ENCODE measurements at regions not wholly inside any gene's neighbourhood (a gene's known extent, or its start where the extent isn't known, plus 50 kb on each side); places are given as distances from the start of the nearest gene placed in this dataset.

DNA sequence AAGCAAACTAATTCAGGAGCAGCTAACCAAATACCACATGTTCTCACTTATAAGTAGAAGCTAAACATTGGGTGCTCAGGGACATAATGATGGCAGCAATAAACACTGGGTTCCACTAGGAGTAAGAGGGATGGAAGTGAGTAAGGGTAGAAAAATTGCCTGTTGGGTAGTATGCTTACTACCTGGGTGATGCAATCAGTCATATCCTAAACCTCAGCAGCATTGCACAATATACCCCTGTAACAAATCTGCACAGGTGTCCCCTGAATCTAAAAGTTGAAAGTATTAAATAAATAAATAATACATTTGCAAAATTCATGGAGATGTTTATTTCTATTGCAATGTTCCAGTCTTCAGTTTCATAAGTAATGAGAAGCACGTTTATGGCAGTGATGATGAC lies 409.8 kb upstream of the FOXG1 start:
- Mint-ChIP-seq H3K4me1 (ENCODE audit: low read depth) (no peaks in the 10 kb centered on the region), H3K27ac (no peak overlapping the region), H3K4me3 (no peak overlapping the region), H3K9me3 (peaks cover 16% of the 10 kb centered on the region), H3K36me3 (ENCODE audit: low read depth) (no peaks in the 10 kb centered on the region), H3K27me3 (no peaks in the 10 kb centered on the region)
- POLR2A ChIA-PET: no interaction called here
- CTCF ChIA-PET: no interaction called here
- TF ChIP-seq, protein P1, sequence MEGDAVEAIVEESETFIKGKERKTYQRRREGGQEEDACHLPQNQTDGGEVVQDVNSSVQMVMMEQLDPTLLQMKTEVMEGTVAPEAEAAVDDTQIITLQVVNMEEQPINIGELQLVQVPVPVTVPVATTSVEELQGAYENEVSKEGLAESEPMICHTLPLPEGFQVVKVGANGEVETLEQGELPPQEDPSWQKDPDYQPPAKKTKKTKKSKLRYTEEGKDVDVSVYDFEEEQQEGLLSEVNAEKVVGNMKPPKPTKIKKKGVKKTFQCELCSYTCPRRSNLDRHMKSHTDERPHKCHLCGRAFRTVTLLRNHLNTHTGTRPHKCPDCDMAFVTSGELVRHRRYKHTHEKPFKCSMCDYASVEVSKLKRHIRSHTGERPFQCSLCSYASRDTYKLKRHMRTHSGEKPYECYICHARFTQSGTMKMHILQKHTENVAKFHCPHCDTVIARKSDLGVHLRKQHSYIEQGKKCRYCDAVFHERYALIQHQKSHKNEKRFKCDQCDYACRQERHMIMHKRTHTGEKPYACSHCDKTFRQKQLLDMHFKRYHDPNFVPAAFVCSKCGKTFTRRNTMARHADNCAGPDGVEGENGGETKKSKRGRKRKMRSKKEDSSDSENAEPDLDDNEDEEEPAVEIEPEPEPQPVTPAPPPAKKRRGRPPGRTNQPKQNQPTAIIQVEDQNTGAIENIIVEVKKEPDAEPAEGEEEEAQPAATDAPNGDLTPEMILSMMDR (IDR thresholded peaks at IDR 0.05): no peak
- DNase-seq (no peak), ATAC-seq (no peak)
- intact Hi-C loops (cut with micrococcal nuclease): no loop called here

GRCh38 chr14:28361486-28361885 lies 405.1 kb upstream of the FOXG1 start:
- TF ChIP-seq, protein P1 (IDR thresholded peaks at IDR 0.05): no peak
- Mint-ChIP-seq H3K9me3 (peaks cover 25% of the 10 kb centered on the region), H3K36me3 (ENCODE audit: low read depth) (no peaks in the 10 kb centered on the region), H3K27ac (no peak overlapping the region), H3K4me1 (ENCODE audit: low read depth) (no peaks in the 10 kb centered on the region), H3K27me3 (no peaks in the 10 kb centered on the region), H3K4me3 (no peak overlapping the region)
- intact Hi-C loops (cut with micrococcal nuclease): no loop called here
- DNase-seq (no peak), ATAC-seq (no peak)
- CTCF ChIA-PET: no interaction called here
- POLR2A ChIA-PET: no interaction called here

DNA sequence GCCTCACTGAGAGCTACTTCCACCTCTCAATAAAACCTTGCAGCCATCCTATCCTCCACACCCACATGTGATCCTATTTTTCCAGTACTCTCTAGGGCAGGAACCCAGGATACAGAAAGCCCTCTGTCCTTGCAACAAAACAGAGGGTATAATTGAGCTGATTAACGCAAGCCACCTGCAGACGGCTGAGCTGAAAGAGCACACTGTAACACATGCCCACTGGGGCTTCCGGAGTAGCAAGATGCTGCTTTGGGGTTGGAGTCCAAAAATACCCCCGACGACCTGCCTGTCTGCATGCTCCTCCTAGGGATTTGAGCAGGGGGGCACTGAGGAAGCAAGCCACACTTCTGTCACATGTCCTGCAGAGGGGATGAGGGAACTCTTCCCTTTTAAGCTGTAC lies 401.1 kb upstream of the FOXG1 start:
- ATAC-seq: no peak
- ChIA-PET POLR2A (no interaction called here), CTCF (no interaction called here)
- Mint-ChIP-seq H3K27ac (no peak overlapping the region), H3K27me3 (no peaks in the 10 kb centered on the region), H3K4me3 (no peak overlapping the region), H3K36me3 (ENCODE audit: low read depth) (no peaks in the 10 kb centered on the region), H3K9me3 (peaks cover 23% of the 10 kb centered on the region), H3K4me1 (ENCODE audit: low read depth) (no peaks in the 10 kb centered on the region)
- TF ChIP-seq, protein P1 (IDR thresholded peaks at IDR 0.05): no peak
- DNase-seq: no peak
- intact Hi-C loops (cut with micrococcal nuclease): no loop called here

DNA sequence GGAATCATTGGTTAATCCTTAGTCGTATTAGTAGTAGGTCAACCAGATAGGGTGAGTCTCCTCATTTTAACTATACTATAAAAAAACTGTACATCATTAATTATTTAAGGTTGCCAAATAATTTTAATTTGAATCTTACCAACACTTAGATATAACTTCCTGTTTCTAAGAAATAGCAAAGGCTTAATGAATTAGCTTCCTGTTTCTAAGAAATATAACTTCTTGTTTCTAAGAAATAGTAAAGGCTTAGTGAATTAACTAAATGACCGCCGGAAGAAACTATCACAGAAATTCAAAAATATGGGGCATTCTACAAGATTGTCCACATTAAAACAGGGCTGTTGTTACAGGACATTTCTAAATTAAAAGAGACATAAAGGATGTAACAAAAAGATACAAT lies 392.9 kb upstream of the FOXG1 start:
- H3K36me3 Mint-ChIP-seq (ENCODE audit: low read depth): no peaks in the 10 kb centered on the region
- ChIA-PET POLR2A (no interaction called here), CTCF (no interaction called here)
- H3K27me3 Mint-ChIP-seq: no peaks in the 10 kb centered on the region
- TF ChIP-seq, protein P1 (IDR thresholded peaks at IDR 0.05): no peak
- ATAC-seq (no peak), DNase-seq (no peak)
- peaks cover 9% of the 10 kb centered on the region for H3K9me3 Mint-ChIP-seq
- intact Hi-C loops (cut with micrococcal nuclease): no loop called here
- no peaks in the 10 kb centered on the region for H3K4me1 Mint-ChIP-seq (ENCODE audit: low read depth)
- H3K4me3 Mint-ChIP-seq: no peak overlapping the region
- H3K27ac Mint-ChIP-seq: no peak overlapping the region

DNA sequence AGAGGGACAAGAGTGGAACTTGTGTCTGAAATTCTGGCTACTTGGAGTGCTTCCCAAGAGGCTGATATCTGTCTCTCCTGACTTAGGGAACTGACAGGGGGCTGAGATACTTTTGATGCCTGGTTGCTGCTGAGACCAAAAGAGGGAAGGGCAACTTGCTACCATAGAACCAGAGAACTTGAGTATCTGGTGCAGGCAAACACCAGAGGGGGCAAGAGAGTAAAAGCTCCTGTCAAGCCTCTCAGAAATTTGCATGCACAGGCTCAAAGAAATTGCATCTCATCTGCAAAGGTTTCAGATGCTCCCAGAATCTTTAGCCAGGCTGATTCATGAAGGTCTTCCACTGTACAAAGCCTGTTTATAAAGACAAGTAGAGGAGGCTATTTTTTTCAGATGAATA lies 391.3 kb upstream of the FOXG1 start:
- Mint-ChIP-seq H3K27ac (no peak overlapping the region), H3K4me1 (ENCODE audit: low read depth) (no peaks in the 10 kb centered on the region), H3K27me3 (no peaks in the 10 kb centered on the region), H3K9me3 (peaks cover 7% of the 10 kb centered on the region), H3K36me3 (ENCODE audit: low read depth) (no peaks in the 10 kb centered on the region), H3K4me3 (no peak overlapping the region)
- CTCF ChIA-PET: no interaction called here
- ATAC-seq (no peak), DNase-seq (no peak)
- intact Hi-C loops (cut with micrococcal nuclease): no loop called here
- POLR2A ChIA-PET: interaction anchor here (0.9 kb wide), 1 partner anchor 10 kb away, joined by 3 read pairs; no protein-coding TSS in a partner anchor
- TF ChIP-seq, protein P1 (IDR thresholded peaks at IDR 0.05): no peak

All from activated CD8-positive, alpha-beta T cell treated with anti-CD3 and anti-CD28 coated beads for 36 hours (primary cell).